ENCODE measurements at regions not wholly inside any gene's neighbourhood (a gene's known extent, or its start where the extent isn't known, plus 50 kb on each side); places are given as distances from the start of the nearest gene placed in this dataset.
"Not testable (repeated sequence)": the region's sequence is repeated elsewhere in the genome, so short reads cannot be mapped to it uniquely, and the experiment has no call there.

DNA sequence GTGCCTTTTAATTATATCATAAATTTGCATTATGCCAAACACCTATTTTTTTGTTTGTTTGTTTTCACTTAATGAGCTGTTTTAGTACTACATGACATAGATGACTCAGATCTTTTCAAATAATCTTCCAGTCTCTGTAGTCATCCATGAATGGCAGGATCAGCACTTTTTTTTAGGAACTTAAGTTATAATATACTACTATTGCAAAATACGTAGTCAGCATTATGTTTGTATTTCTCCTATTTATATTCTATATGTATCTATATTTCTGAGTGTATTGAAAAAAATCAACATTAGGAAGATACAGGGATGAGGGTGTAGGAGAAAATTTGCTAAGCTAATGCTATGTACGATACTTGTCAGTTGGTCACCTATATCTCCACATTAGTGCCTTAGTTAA, 773.1 kb upstream of the AGA start:
- TF ChIP-seq, protein P1, sequence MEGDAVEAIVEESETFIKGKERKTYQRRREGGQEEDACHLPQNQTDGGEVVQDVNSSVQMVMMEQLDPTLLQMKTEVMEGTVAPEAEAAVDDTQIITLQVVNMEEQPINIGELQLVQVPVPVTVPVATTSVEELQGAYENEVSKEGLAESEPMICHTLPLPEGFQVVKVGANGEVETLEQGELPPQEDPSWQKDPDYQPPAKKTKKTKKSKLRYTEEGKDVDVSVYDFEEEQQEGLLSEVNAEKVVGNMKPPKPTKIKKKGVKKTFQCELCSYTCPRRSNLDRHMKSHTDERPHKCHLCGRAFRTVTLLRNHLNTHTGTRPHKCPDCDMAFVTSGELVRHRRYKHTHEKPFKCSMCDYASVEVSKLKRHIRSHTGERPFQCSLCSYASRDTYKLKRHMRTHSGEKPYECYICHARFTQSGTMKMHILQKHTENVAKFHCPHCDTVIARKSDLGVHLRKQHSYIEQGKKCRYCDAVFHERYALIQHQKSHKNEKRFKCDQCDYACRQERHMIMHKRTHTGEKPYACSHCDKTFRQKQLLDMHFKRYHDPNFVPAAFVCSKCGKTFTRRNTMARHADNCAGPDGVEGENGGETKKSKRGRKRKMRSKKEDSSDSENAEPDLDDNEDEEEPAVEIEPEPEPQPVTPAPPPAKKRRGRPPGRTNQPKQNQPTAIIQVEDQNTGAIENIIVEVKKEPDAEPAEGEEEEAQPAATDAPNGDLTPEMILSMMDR (IDR thresholded peaks at IDR 0.05; ENCODE audit: low read depth, low read length, missing control alignments), result no peak
- DNase-seq (ENCODE audit: low read depth), result no peak
- in situ Hi-C loops (cut with HindIII; ENCODE audit: low sequenced_read_pairs), result no loop called here
- H3K4me3 ChIP-seq (ENCODE audit: low read depth, low read length), result no peak overlapping the region

DNA sequence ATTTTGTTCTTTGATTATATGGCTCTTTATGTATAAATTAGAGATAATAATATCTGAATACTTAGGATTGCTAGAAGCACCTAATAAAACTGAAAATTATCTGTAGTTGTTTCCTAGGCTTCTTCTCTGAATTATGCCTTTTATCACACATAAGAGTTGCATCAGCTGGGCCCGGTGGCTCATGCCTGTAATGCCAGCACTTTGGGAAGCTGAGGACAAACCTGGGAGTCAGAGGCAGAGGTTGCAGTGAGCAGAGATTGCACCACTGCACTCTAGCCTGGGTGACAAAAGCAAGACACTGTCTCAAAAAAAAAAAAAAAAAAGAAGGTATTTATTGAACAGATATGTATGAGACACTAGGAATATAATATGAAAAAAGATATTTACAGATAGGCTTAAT, 773.5 kb upstream of the AGA start:
- in situ Hi-C loops (cut with HindIII; ENCODE audit: low sequenced_read_pairs), result no loop called here
- H3K4me3 ChIP-seq (ENCODE audit: low read depth, low read length), result no peak overlapping the region
- DNase-seq (ENCODE audit: low read depth), result no peak
- TF ChIP-seq, protein P1 (IDR thresholded peaks at IDR 0.05; ENCODE audit: low read depth, low read length, missing control alignments), result no peak

GRCh38 chr4:178226421-178226820, 784.2 kb upstream of the AGA start:
- in situ Hi-C loops (cut with HindIII; ENCODE audit: low sequenced_read_pairs); DNase-seq (ENCODE audit: low read depth); H3K4me3 ChIP-seq (ENCODE audit: low read depth, low read length): not testable (repeated sequence)

- TF ChIP-seq, protein P1 (IDR thresholded peaks at IDR 0.05; ENCODE audit: low read depth, low read length, missing control alignments), result no peak
- in situ Hi-C loops (cut with HindIII; ENCODE audit: low sequenced_read_pairs), result no loop called here
- DNase-seq (ENCODE audit: low read depth), result no peak
- no peak overlapping the region for H3K4me3 ChIP-seq (ENCODE audit: low read depth, low read length)
These were observed 791.7 kb upstream of the AGA start for GRCh38 chr4:178233906-178234305.

DNA sequence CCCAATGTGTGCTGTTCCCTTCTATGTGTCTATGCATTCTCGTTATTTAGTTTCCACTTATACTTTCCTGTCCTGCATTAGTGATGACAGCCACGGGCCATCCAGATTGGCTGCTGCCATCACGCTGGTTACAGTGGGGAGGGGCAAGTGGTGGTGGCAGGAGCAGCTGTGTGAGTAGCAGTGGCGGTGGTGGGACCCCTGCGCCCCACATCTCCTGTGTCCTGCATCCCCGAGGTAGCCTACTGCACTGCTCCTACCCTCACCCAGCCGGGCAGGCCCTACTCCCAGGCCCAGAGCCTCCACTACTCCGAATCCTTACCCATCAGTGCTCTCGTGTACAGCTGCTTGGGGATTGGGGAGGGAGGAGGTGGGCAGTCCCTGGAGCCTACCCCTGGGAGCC, 798.7 kb upstream of the AGA start:
- no peak for DNase-seq (ENCODE audit: low read depth)
- TF ChIP-seq, protein P1 (IDR thresholded peaks at IDR 0.05; ENCODE audit: low read depth, low read length, missing control alignments), result no peak
- no peak overlapping the region for H3K4me3 ChIP-seq (ENCODE audit: low read depth, low read length)
- in situ Hi-C loops (cut with HindIII; ENCODE audit: low sequenced_read_pairs), result no loop called here

DNA sequence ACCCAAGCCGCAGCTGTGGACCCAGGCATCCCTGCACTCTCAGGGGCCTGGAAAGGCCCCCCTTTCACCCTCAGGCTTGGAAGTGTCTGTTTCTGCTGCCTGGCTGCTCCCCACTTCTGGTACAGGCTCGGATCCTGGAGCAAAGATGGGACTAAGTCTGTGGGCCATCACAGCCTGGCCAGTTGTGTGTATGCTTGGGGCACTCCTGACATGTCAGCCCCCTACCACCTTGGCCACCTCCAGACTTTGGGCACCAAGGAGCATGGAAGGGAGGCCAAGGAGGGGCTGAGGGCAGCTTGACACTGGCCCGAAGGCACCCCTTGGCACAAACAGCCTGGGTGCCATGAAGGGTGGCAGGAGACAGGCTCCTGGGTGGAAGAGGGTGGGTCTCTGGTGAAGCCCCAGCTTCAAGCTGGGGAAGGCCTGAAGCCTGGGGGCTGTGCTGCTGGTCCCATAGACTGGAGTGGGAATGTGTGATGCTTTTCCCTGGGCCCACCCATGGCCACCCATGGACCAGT, 799.4 kb upstream of the AGA start:
- H3K4me3 ChIP-seq (ENCODE audit: low read depth, low read length), result no peak overlapping the region
- DNase-seq (ENCODE audit: low read depth), result no peak
- in situ Hi-C loops (cut with HindIII; ENCODE audit: low sequenced_read_pairs), result no loop called here
- TF ChIP-seq, protein P1 (IDR thresholded peaks at IDR 0.05; ENCODE audit: low read depth, low read length, missing control alignments), result no peak

GRCh38 chr4:178242655-178243054, 800.4 kb upstream of the AGA start:
- in situ Hi-C loops (cut with HindIII; ENCODE audit: low sequenced_read_pairs), result no loop called here
- TF ChIP-seq, protein P1 (IDR thresholded peaks at IDR 0.05; ENCODE audit: low read depth, low read length, missing control alignments), result no peak
- H3K4me3 ChIP-seq (ENCODE audit: low read depth, low read length), result no peak overlapping the region
- DNase-seq (ENCODE audit: low read depth), result no peak

Measured in astrocyte of the cerebellum (primary cell).